Lower lobe of right lung (tissue), 2 donors: ENCODE measurements at regions not wholly inside any gene's neighbourhood (a gene's known extent, or its start where the extent isn't known, plus 50 kb on each side); places are given as distances from the start of the nearest gene placed in this dataset.

Experiments used
- ATAC-seq, 2 donors: fragments of 200-7000 bp; cut with Tn5 transposase; one replicate each; pipeline ENCODE4 v1.9.1; 2020 to 2022; ENCODE audit warnings: mild to moderate bottlenecking in 2 of 2, moderate library complexity in 2 of 2
- DNase-seq: peaks from one replicate; pipeline ENCODE4 v3.0.0-alpha.2; 2020
- H3K27ac ChIP-seq: fragments of 200-600 bp; one replicate; pipeline ENCODE4 v1.8.0; 2022
- H3K27me3 ChIP-seq: fragments of 200-600 bp; one replicate; pipeline ENCODE4 v1.8.0; 2022; ENCODE audit warnings: low read depth
- H3K36me3 ChIP-seq: fragments of 200-600 bp; one replicate; pipeline ENCODE4 v1.8.0; 2022; ENCODE audit warnings: mild to moderate bottlenecking
- H3K4me1 ChIP-seq: fragments of 200-600 bp; one replicate; pipeline ENCODE4 v1.8.0; 2022
- H3K4me3 ChIP-seq: fragments of 200-600 bp; one replicate; pipeline ENCODE4 v1.8.0; 2022; ENCODE audit warnings: mild to moderate bottlenecking
- H3K9me3 ChIP-seq: fragments of 200-600 bp; one replicate; pipeline ENCODE4 v1.8.0; 2022
- CTCF ChIP-seq: fragments of 200-600 bp; IDR thresholded peaks from one replicate; pipeline ENCODE4 v1.8.0; 2022; ENCODE audit warnings: antibody characterized with exemption, mild to moderate bottlenecking
- intact Hi-C: fragments of 100-400 bp; cut with DNase I; formaldehyde crosslinking; loops from one replicate; pipeline ENCODE4 v1.11.0; 2022
- donor health status: DM: no; HTN: yes; CAD: no; lungs with severe emphysema.

DNA sequence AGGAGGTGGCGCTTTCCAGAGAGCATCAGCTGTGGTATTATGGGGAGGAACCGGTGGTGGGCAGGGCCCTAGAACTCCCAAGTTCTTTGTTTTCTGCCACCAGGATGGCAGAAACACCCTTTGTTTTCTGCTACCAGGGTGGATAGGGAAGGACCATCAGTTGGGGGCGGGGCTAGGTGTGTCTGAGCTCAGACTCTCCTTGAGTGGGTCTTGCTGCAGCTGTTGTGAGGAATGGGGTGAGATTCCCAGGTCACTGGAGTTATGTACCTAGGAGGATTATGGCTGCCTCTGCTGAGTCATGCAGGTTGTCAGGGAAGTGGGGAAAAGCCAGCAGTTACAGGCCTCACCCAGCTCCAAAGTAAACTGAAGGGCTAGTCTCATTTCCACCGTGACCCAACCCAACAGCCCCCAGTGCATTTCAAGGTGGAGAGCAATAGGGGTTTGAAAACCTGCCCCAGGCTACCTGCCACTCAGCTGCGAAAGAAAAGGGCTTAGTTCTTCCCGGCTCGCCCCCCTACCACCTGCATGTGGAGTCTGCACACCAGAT is 167.8 kb upstream of the FAM241A start:
- no peaks in the 10 kb centered on the region for H3K27me3 ChIP-seq

DNA sequence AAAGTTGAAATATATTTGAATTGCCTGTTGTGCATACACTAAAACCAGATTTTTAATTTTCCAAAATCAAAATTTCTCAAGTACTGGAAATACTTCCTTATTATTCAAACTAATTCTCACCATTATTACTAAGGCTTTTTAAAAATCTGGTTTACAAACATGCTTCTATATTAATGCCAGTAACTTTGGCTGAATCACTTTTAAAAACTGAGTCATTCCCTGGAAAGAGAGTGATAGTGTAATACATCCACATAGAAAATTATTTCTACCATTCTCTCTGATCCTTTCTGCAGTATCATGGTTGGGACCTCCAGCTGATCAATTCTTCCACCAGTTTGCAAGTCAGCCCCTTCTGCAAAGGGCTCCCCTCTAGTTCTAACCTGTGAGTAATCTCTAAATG is 165.3 kb upstream of the FAM241A start:
- DNase-seq: no peak
- no peak for TF ChIP-seq CTCF
- Histone ChIP-seq H3K4me3 (no peak overlapping the region), H3K27ac (no peak overlapping the region), H3K27me3 (no peaks in the 10 kb centered on the region), H3K4me1 (no peaks in the 10 kb centered on the region), H3K9me3 (no peaks in the 10 kb centered on the region), H3K36me3 (no peaks in the 10 kb centered on the region)
- intact Hi-C loops: no loop called here
- no peak for ATAC-seq

More for the DNA sequence above, 167.8 kb upstream of the FAM241A start:
- no peak for ATAC-seq
- no peaks in the 10 kb centered on the region for H3K4me1 ChIP-seq
- no peak for DNase-seq
- TF ChIP-seq CTCF: no peak
- H3K36me3 ChIP-seq: no peaks in the 10 kb centered on the region
- H3K4me3 ChIP-seq: no peak overlapping the region
- H3K27ac ChIP-seq: no peak overlapping the region
- H3K9me3 ChIP-seq: no peaks in the 10 kb centered on the region
- intact Hi-C loops: no loop called here

- Histone ChIP-seq H3K36me3 (no peaks in the 10 kb centered on the region), H3K27ac (no peak overlapping the region), H3K4me3 (no peak overlapping the region), H3K4me1 (no peaks in the 10 kb centered on the region), H3K9me3 (no peaks in the 10 kb centered on the region), H3K27me3 (no peaks in the 10 kb centered on the region)
- no peak for TF ChIP-seq CTCF
- ATAC-seq (no peak), DNase-seq (no peak)
- intact Hi-C loops: no loop called here
Observed at GRCh38 chr4:111982089-111982488, 163.2 kb upstream of the FAM241A start.

DNA sequence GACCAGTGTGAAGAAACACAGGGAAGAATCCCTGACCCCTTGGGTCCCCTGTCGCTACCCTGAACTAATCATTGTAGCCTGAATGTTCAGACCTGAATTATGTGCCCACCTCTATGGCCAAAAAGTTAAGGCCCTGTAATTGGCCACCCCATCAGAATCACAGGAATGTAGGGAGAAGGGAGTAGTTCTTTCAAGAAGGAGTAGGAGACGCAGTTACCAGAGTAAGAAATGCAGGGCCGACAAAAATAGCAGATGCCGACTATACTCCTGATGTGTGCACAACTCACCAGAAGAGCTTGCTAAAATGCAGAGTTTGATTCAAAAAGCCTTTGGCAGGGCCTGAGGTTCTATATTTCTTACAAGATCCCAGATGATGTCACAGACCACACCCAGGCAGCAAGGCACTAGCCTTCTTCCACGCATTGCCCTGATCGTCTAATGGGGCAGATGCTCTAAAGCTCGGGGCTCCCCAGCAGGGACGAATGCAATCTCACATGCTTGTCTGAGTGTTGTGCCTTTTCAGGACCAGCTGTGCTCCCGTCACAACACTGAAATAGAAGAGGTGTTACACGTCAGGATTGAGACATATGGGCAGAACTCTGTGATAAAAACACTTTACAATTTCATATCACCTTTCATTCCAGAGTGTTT is 161.0 kb upstream of the FAM241A start:
- H3K27ac ChIP-seq: no peak overlapping the region
- H3K4me1 ChIP-seq: no peaks in the 10 kb centered on the region
- no peak for TF ChIP-seq CTCF
- no peak for ATAC-seq
- H3K36me3 ChIP-seq: no peaks in the 10 kb centered on the region
- intact Hi-C loops: no loop called here
- no peak overlapping the region for H3K4me3 ChIP-seq
- no peaks in the 10 kb centered on the region for H3K27me3 ChIP-seq
- no peaks in the 10 kb centered on the region for H3K9me3 ChIP-seq
- no peak for DNase-seq

DNA sequence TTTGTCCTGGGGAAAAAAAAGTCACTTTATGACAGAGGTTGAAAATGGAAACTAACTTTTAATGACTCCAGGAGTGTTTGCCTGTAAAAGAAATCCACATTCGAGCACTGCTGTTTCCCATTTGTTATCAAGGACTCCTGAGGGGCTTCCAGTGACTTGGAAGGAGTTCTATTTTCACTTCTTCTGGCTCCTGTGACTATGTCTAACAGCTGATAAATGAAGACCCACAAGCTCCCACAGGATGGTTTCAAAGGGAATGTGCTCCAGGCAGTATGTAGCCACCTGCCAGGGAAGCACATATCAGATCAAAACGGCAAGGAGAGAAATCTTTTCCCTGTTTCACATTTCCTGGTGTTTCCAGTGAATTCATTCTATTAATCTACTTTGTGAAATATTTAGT is 159.8 kb upstream of the FAM241A start:
- no peak overlapping the region for H3K4me3 ChIP-seq
- no peak overlapping the region for H3K27ac ChIP-seq
- no peak for TF ChIP-seq CTCF
- no peaks in the 10 kb centered on the region for H3K9me3 ChIP-seq
- ATAC-seq (no peak), DNase-seq (no peak)
- intact Hi-C loops: no loop called here
- H3K4me1 ChIP-seq: no peaks in the 10 kb centered on the region
- no peaks in the 10 kb centered on the region for H3K36me3 ChIP-seq
- H3K27me3 ChIP-seq: no peaks in the 10 kb centered on the region
